Activated B cell treated with CpG ODN at 0.5 μM for 24 hours (primary cell): ENCODE measurements at regions not wholly inside any gene's neighbourhood (a gene's known extent, or its start where the extent isn't known, plus 50 kb on each side); places are given as distances from the start of the nearest gene placed in this dataset.

ENCODE experiments used
- ATAC-seq: fragments of 200-7000 bp; cut with Tn5 transposase; one replicate; pipeline ENCODE4 v1.10.0; 2021; ENCODE audit warnings: low read depth, mild to moderate bottlenecking, moderate library complexity
- CTCF ChIA-PET: fragments of 350-600 bp; sonication (Branson Sonifier 250); formaldehyde crosslinking; loops from one replicate; lab custom pipeline; 2021; ENCODE audit warnings: antibody characterized with exemption; lab: Charles Lee
- POLR2A ChIA-PET: fragments of 350-600 bp; sonication (Branson Sonifier 250); formaldehyde crosslinking; loops from one replicate; lab custom pipeline; 2021; ENCODE audit warnings: antibody characterized with exemption; lab: Charles Lee
- DNase-seq: peaks from one replicate; pipeline ENCODE4 v3.0.0; 2022
- H3K27ac Mint-ChIP-seq: one replicate; pipeline ENCODE4 v1.8.0; 2020; ENCODE audit warnings: mixed read lengths
- H3K27me3 Mint-ChIP-seq: one replicate; pipeline ENCODE4 v1.8.0; 2021; ENCODE audit warnings: mixed read lengths
- H3K36me3 Mint-ChIP-seq: one replicate; pipeline ENCODE4 v1.8.0; 2021; ENCODE audit warnings: low read depth, mixed read lengths
- H3K4me1 Mint-ChIP-seq: one replicate; pipeline ENCODE4 v1.8.0; 2021; ENCODE audit warnings: mixed read lengths
- H3K4me3 Mint-ChIP-seq: one replicate; pipeline ENCODE4 v1.8.0; 2020; ENCODE audit warnings: mild to moderate bottlenecking, mixed read lengths
- H3K9me3 Mint-ChIP-seq: one replicate; pipeline ENCODE4 v1.8.0; 2020; ENCODE audit warnings: mixed read lengths
- CTCF ChIP-seq: fragments of 200-600 bp; IDR thresholded peaks from one replicate; pipeline ENCODE4 v1.8.0; 2022; ENCODE audit warnings: antibody characterized with exemption, mild to moderate bottlenecking
- intact Hi-C: fragments of 100-400 bp; cut with micrococcal nuclease; formaldehyde crosslinking; loops from one replicate; pipeline ENCODE4 v1.15.1; 2024

- Mint-ChIP-seq H3K27me3 (peaks cover 22% of the 10 kb centered on the region), H3K9me3 (peaks cover 14% of the 10 kb centered on the region), H3K36me3 (no peaks in the 10 kb centered on the region), H3K4me1 (no peaks in the 10 kb centered on the region), H3K4me3 (no peak overlapping the region), H3K27ac (no peak overlapping the region)
- POLR2A ChIA-PET: no interaction called here
- intact Hi-C loops: no loop called here
- no peak for ATAC-seq
- TF ChIP-seq CTCF: no peak
- DNase-seq: no peak
- CTCF ChIA-PET: no interaction called here
These were observed 72.1 kb upstream of the C14orf180 start for GRCh38 chr14:104507443-104507842.

- ATAC-seq: no peak
These were observed 69.9 kb upstream of the C14orf180 start for GRCh38 chr14:104509673-104510072.

GRCh38 chr14:104510216-104510615 lies 69.3 kb upstream of the C14orf180 start:
- no peaks in the 10 kb centered on the region for H3K4me1 Mint-ChIP-seq
- no peaks in the 10 kb centered on the region for H3K36me3 Mint-ChIP-seq
- no peak for DNase-seq

More at GRCh38 chr14:104509673-104510072, 69.9 kb upstream of the C14orf180 start:
- CTCF ChIA-PET: no interaction called here
- no peaks in the 10 kb centered on the region for H3K4me1 Mint-ChIP-seq
- POLR2A ChIA-PET: no interaction called here
- H3K27ac Mint-ChIP-seq: no peak overlapping the region
- H3K27me3 Mint-ChIP-seq: peaks cover 20% of the 10 kb centered on the region
- H3K4me3 Mint-ChIP-seq: no peak overlapping the region
- TF ChIP-seq CTCF: no peak
- H3K9me3 Mint-ChIP-seq: peaks cover 6% of the 10 kb centered on the region
- no peaks in the 10 kb centered on the region for H3K36me3 Mint-ChIP-seq
- DNase-seq: no peak
- intact Hi-C loops: no loop called here

GRCh38 chr14:104510794-104511611 lies 68.6 kb upstream of the C14orf180 start:
- ChIA-PET CTCF (no interaction called here), POLR2A (no interaction called here)
- H3K27ac Mint-ChIP-seq: no peak overlapping the region
- intact Hi-C loops: no loop called here
- peaks cover 6% of the 10 kb centered on the region for H3K9me3 Mint-ChIP-seq
- DNase-seq (no peak), ATAC-seq (no peak)
- no peak overlapping the region for H3K4me3 Mint-ChIP-seq
- TF ChIP-seq CTCF: no peak
- no peaks in the 10 kb centered on the region for H3K36me3 Mint-ChIP-seq
- peaks cover 18% of the 10 kb centered on the region for H3K27me3 Mint-ChIP-seq
- H3K4me1 Mint-ChIP-seq: no peaks in the 10 kb centered on the region

More at GRCh38 chr14:104510216-104510615, 69.3 kb upstream of the C14orf180 start:
- no peak for ATAC-seq
- Mint-ChIP-seq H3K27me3 (peaks cover 20% of the 10 kb centered on the region), H3K4me3 (no peak overlapping the region), H3K27ac (no peak overlapping the region), H3K9me3 (peaks cover 6% of the 10 kb centered on the region)
- intact Hi-C loops: no loop called here
- TF ChIP-seq CTCF: no peak
- POLR2A ChIA-PET: no interaction called here
- CTCF ChIA-PET: no interaction called here

GRCh38 chr14:104512061-104512460 lies 67.5 kb upstream of the C14orf180 start:
- no peaks in the 10 kb centered on the region for H3K36me3 Mint-ChIP-seq
- no peak for ATAC-seq
- no peaks in the 10 kb centered on the region for H3K4me1 Mint-ChIP-seq
- H3K4me3 Mint-ChIP-seq: no peak overlapping the region
- no peak for DNase-seq
- no peak for TF ChIP-seq CTCF
- POLR2A ChIA-PET: no interaction called here
- no peak overlapping the region for H3K27ac Mint-ChIP-seq
- peaks cover 11% of the 10 kb centered on the region for H3K9me3 Mint-ChIP-seq
- peaks cover 17% of the 10 kb centered on the region for H3K27me3 Mint-ChIP-seq
- CTCF ChIA-PET: no interaction called here
- intact Hi-C loops: no loop called here
